Choroid plexus epithelial cell (primary cell): ENCODE measurements at regions not wholly inside any gene's neighbourhood (a gene's known extent, or its start where the extent isn't known, plus 50 kb on each side); places are given as distances from the start of the nearest gene placed in this dataset.

Experiments
- DNase-seq: peaks from one replicate; pipeline ENCODE4 v3.0.0-alpha.2; 2010; ENCODE audit warnings: low read depth
- H3K4me3 ChIP-seq: 2 replicates; pipeline ENCODE4 v1.5.1; 2011; ENCODE audit warnings: low read depth, mild to moderate bottlenecking, control low read depth, low read length, moderate library complexity
- TF ChIP-seq, protein P1 (sequence below): conservative IDR thresholded peaks from 2 replicates; pipeline ENCODE4 v1.5.1; 2011; ENCODE audit warnings: low read depth, mild to moderate bottlenecking, control low read depth, inconsistent platforms, low read length, moderate library complexity

DNA sequence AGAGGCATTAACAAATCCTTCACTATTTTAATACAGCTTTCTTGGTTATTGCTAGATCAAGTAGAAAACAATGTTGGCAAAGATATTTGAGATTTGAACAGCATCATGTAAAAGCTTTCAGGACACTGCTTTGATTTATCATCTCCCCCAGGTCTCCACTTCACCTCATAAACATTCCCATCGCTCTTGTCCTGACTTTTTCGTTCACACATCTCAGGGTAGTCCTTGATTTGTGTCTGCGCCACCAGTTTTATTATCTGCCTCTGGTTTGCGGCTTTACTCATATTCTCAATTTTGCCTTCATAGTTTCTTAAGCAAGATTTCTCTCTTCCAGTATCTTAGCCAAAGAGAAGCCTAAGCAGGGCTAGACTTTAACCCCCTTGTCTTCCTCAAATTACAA, 63.5 kb upstream of the ROR1 start:
- no peak for DNase-seq
- TF ChIP-seq, protein P1, sequence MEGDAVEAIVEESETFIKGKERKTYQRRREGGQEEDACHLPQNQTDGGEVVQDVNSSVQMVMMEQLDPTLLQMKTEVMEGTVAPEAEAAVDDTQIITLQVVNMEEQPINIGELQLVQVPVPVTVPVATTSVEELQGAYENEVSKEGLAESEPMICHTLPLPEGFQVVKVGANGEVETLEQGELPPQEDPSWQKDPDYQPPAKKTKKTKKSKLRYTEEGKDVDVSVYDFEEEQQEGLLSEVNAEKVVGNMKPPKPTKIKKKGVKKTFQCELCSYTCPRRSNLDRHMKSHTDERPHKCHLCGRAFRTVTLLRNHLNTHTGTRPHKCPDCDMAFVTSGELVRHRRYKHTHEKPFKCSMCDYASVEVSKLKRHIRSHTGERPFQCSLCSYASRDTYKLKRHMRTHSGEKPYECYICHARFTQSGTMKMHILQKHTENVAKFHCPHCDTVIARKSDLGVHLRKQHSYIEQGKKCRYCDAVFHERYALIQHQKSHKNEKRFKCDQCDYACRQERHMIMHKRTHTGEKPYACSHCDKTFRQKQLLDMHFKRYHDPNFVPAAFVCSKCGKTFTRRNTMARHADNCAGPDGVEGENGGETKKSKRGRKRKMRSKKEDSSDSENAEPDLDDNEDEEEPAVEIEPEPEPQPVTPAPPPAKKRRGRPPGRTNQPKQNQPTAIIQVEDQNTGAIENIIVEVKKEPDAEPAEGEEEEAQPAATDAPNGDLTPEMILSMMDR: no peak
- no peak overlapping the region for H3K4me3 ChIP-seq

DNA sequence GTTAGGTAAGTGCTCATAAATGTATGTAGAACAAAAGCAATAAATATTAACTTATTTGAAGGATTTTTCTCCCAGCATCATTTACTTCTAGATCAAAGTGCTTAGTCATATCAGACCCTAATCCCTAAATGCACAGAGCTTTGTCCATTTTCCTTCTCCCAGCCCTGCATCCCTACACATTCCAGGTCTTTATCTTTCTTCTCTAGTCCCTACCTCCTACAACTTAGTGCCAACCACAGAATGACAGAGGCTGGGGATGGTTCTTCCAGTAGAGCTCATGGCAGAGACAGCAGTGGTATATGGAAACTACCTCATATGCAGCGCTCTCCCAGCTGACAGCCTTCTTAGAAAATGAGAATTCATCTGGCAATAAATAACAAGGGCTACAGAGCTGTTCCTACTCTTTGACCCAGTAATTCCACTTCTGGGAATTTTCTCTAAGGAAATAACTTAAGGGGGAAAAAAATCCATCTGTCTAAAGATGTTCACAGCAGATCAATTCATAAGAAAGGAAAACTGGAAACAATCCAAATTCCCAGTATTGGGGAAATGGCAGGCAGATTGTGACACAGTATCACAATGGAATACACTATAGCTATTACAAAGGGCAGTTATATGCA, 62.9 kb upstream of the ROR1 start:
- no peak overlapping the region for H3K4me3 ChIP-seq
- TF ChIP-seq, protein P1: no peak
- DNase-seq: no peak

DNA sequence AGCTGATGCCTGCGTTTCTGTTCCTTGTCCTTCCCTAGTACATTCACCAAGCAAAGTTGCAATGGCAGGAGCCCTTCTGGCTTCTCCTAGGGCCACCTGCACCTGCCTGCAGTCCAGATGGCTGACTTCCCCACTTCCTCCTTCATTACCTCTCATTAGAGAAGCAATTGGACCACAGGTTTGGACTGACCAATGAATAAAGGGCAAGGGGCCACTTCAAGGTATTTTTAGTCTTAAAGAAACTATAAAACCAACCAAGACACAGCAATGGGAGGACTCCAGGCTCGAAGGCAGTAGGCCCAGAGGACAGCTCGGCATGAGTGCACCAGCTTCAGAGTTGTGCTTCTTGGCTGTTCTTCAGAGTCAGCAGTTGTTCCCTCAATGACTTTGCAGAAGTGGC, 60.8 kb upstream of the ROR1 start:
- TF ChIP-seq, protein P1: no peak
- no peak overlapping the region for H3K4me3 ChIP-seq
- no peak for DNase-seq

- TF ChIP-seq, protein P1: no peak
- H3K4me3 ChIP-seq: no peak overlapping the region
- peak; percentile 94 for DNase-seq
Observed at GRCh38 chr1:63713627-63714481, 60.0 kb upstream of the ROR1 start.

DNA sequence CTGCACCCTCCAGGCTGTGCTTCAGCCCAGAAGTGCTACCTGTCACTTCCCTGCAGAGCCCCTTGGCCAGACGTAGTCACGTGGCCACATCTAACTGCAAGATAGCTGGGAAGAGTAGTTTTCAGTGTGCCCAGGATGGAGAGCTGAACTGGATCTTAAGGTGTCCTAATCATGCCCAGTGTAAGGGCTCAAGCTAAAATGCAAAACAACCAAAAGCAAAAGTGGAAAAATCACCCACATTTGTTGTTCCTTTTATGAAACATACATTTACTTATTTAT, 59.4 kb upstream of the ROR1 start:
- no peak overlapping the region for H3K4me3 ChIP-seq
- no peak for DNase-seq
- TF ChIP-seq, protein P1: no peak

GRCh38 chr1:63717511-63718065, 56.2 kb upstream of the ROR1 start:
- TF ChIP-seq, protein P1: no peak
- DNase-seq: no peak
- no peak overlapping the region for H3K4me3 ChIP-seq
